Liver (tissue), 8 donors: ENCODE measurements at regions not wholly inside any gene's neighbourhood (a gene's known extent, or its start where the extent isn't known, plus 50 kb on each side); places are given as distances from the start of the nearest gene placed in this dataset.

Experiments used
- DNase-seq: peaks from one replicate; pipeline ENCODE4 v3.0.0-alpha.2; 2017; ENCODE audit warnings: low spot score
- H3K27ac ChIP-seq, 2 donors: one replicate each; pipeline ENCODE4 v1.7.0; 2013; ENCODE audit warnings: inconsistent platforms in 2 of 2, low read length in 2 of 2, control low read depth in 1 of 2, low read depth in 1 of 2, mild to moderate bottlenecking in 1 of 2
- H3K27me3 ChIP-seq, 4 donors: one replicate each; pipeline versions ENCODE4 v1.6.1 to v1.7.0; 2013; ENCODE audit warnings: low read length in 3 of 4, inconsistent platforms in 1 of 4, mild to moderate bottlenecking in 1 of 4, moderate library complexity in 1 of 4; ENCODE audit not compliant: control insufficient read depth in 4 of 4, insufficient read depth in 4 of 4
- H3K36me3 ChIP-seq, 4 donors: one replicate each; pipeline versions ENCODE4 v1.6.1 to v1.7.0; 2013; ENCODE audit warnings: low read length in 3 of 4, mild to moderate bottlenecking in 3 of 4, low read depth in 1 of 4, moderate library complexity in 1 of 4; ENCODE audit not compliant: control insufficient read depth in 4 of 4, insufficient read depth in 3 of 4
- H3K4me1 ChIP-seq, 4 donors: one replicate each; pipeline versions ENCODE4 v1.6.1 to v1.7.0; 2013; ENCODE audit warnings: low read length in 3 of 4, mild to moderate bottlenecking in 3 of 4, moderate library complexity in 1 of 4; ENCODE audit not compliant: control insufficient read depth in 4 of 4, insufficient read depth in 4 of 4
- H3K4me3 ChIP-seq, 3 donors: one replicate each; pipeline versions ENCODE4 v1.6.1 to v1.7.0; 2013; ENCODE audit warnings: low read length in 3 of 3, control low read depth in 1 of 3, low read depth in 1 of 3, mild to moderate bottlenecking in 1 of 3
- H3K9ac ChIP-seq, 2 donors: one replicate each; pipeline ENCODE4 v1.7.0; 2013; ENCODE audit warnings: low read length in 2 of 2, mild to moderate bottlenecking in 2 of 2, moderate library complexity in 2 of 2, control low read depth in 1 of 2, low read depth in 1 of 2
- H3K9me3 ChIP-seq, 4 donors: one replicate each; pipeline versions ENCODE4 v1.6.1 to v1.7.0; 2013; ENCODE audit warnings: low read length in 3 of 4; ENCODE audit not compliant: control insufficient read depth in 4 of 4
- ATF3 ChIP-seq: IDR thresholded peaks from 2 replicates; pipeline ENCODE4 v1.6.1; 2016; ENCODE audit warnings: antibody characterized with exemption
- CTCF ChIP-seq: fragments of 150-350 bp; IDR thresholded peaks from 2 replicates; pipeline ENCODE4 v1.5.1; 2017; ENCODE audit warnings: improper control_type of control experiment, low read depth, low read length; ENCODE audit not compliant: missing input control
- EGR1 ChIP-seq, 2 donors: IDR thresholded peaks; 2 replicates each; pipeline ENCODE4 v1.6.1; 2016 to 2018; ENCODE audit warnings: antibody characterized with exemption in 2 of 2, low read depth in 2 of 2
- FOXA1 ChIP-seq: IDR thresholded peaks from 2 replicates; pipeline ENCODE4 v1.6.1; 2016; ENCODE audit warnings: antibody characterized with exemption
- FOXA2 ChIP-seq: IDR thresholded peaks from 2 replicates; pipeline ENCODE4 v1.6.1; 2016; ENCODE audit warnings: antibody characterized with exemption
- GABPA ChIP-seq, 2 donors: IDR thresholded peaks in 1 of 2; conservative IDR thresholded peaks in 1 of 2; 2 replicates each; pipeline ENCODE4 v1.6.1; 2016; ENCODE audit warnings: antibody characterized with exemption in 2 of 2, mild to moderate bottlenecking in 1 of 2, moderate library complexity in 1 of 2
- MAX ChIP-seq: IDR thresholded peaks from 2 replicates; pipeline ENCODE4 v1.6.1; 2016; ENCODE audit warnings: antibody characterized with exemption
- NR2F2 ChIP-seq: IDR thresholded peaks from 2 replicates; pipeline ENCODE4 v1.6.1; 2016; ENCODE audit warnings: antibody characterized with exemption
- RAD21 ChIP-seq, 2 donors: IDR thresholded peaks; 2 replicates each; pipeline ENCODE4 v1.6.1; 2016; ENCODE audit warnings: antibody characterized with exemption in 2 of 2, mild to moderate bottlenecking in 2 of 2
- REST ChIP-seq: IDR thresholded peaks from 2 replicates; pipeline ENCODE4 v1.6.1; 2016; ENCODE audit warnings: antibody characterized with exemption, mild to moderate bottlenecking
- RXRA ChIP-seq, 2 donors: IDR thresholded peaks; 2 replicates each; pipeline ENCODE4 v1.6.1; 2017 to 2018; ENCODE audit warnings: antibody characterized with exemption in 2 of 2, mild to moderate bottlenecking in 1 of 2
- SP1 ChIP-seq: IDR thresholded peaks from 2 replicates; pipeline ENCODE4 v1.6.1; 2018; ENCODE audit warnings: antibody characterized with exemption, mild to moderate bottlenecking
- TAF1 ChIP-seq: conservative IDR thresholded peaks from 2 replicates; pipeline ENCODE4 v1.6.1; 2016; ENCODE audit warnings: antibody characterized with exemption, mild to moderate bottlenecking
- YY1 ChIP-seq: IDR thresholded peaks from 2 replicates; pipeline ENCODE4 v1.6.1; 2016; ENCODE audit warnings: antibody characterized with exemption, mild to moderate bottlenecking
- ZBTB33 ChIP-seq: IDR thresholded peaks from 2 replicates; pipeline ENCODE4 v1.6.1; 2016; ENCODE audit warnings: antibody characterized with exemption
- WGBS: extraction: QIAGEN DNeasy Blood & Tissue Kit; methylation state at CpG from one replicate; pipeline ENCODE4 v1.1.7; 2013; 5-methylcytosine and 5-hydroxymethylcytosine counted together
- donor health status: healthy.
- donor health status: healthy.
- donor health status: healthy.
- donor health status: healthy.
- donor health status: healthy.

- H3K9me3 ChIP-seq, result no peaks in the 10 kb centered on the region
- H3K27me3 ChIP-seq, result no peaks in the 10 kb centered on the region
- WGBS, result 52% methylated on average over 4 of the region's 4 CpGs
- TF ChIP-seq MAX, result no peak
- no peak for TF ChIP-seq RAD21 (IDR thresholded peaks at IDR 0.05)
- TF ChIP-seq YY1, result no peak
- no peak for TF ChIP-seq ATF3
- no peak for TF ChIP-seq FOXA2
- TF ChIP-seq TAF1, result no peak
- no peak for TF ChIP-seq NR2F2
- TF ChIP-seq FOXA1, result no peak
- no peak for TF ChIP-seq ZBTB33
- TF ChIP-seq EGR1 (IDR thresholded peaks at IDR 0.05; ENCODE audit: low read depth in 2 of 2), result no peak
- H3K9ac ChIP-seq, result no peak overlapping the region
- H3K4me1 ChIP-seq, result no peaks in the 10 kb centered on the region
- no peak overlapping the region for H3K27ac ChIP-seq
- no peaks in the 10 kb centered on the region for H3K36me3 ChIP-seq
- no peak overlapping the region for H3K4me3 ChIP-seq
- DNase-seq, result no peak
Observed at GRCh38 chr1:213440766-213441165, 389.7 kb downstream of the RPS6KC1 start.

- no peaks in the 10 kb centered on the region for H3K27me3 ChIP-seq
- no peaks in the 10 kb centered on the region for H3K4me1 ChIP-seq
- H3K4me3 ChIP-seq, result no peak overlapping the region
- no peaks in the 10 kb centered on the region for H3K36me3 ChIP-seq
- no peak overlapping the region for H3K27ac ChIP-seq
- WGBS, result 86% methylated on average over 5 of the region's 5 CpGs
- no peaks in the 10 kb centered on the region for H3K9me3 ChIP-seq
- H3K9ac ChIP-seq, result no peak overlapping the region
- DNase-seq, result no peak
- no peak for TF ChIP-seq TAF1
Observed at GRCh38 chr1:213443415-213443814, 392.4 kb downstream of the RPS6KC1 start.

GRCh38 chr1:213444224-213444623 lies 393.2 kb downstream of the RPS6KC1 start:
- 78% methylated on average over 6 of the region's 6 CpGs for WGBS
- no peak overlapping the region for H3K4me3 ChIP-seq
- no peaks in the 10 kb centered on the region for H3K36me3 ChIP-seq
- H3K4me1 ChIP-seq, result no peaks in the 10 kb centered on the region
- H3K27me3 ChIP-seq, result no peaks in the 10 kb centered on the region
- H3K27ac ChIP-seq, result no peak overlapping the region
- no peak overlapping the region for H3K9ac ChIP-seq
- no peak for DNase-seq
- H3K9me3 ChIP-seq, result no peaks in the 10 kb centered on the region
- TF ChIP-seq FOXA1 (no peak), RXRA (IDR thresholded peaks at IDR 0.05) (no peak), NR2F2 (no peak), REST (no peak), GABPA (IDR thresholded peaks at IDR 0.05 in 1 of 2, conservative IDR thresholded peaks at IDR 0.05 in 1 of 2) (no peak), CTCF (no peak), RAD21 (IDR thresholded peaks at IDR 0.05) (no peak), MAX (no peak), SP1 (no peak)
